ENCODE measurements at regions not wholly inside any gene's neighbourhood (a gene's known extent, or its start where the extent isn't known, plus 50 kb on each side); places are given as distances from the start of the nearest gene placed in this dataset.

- TF ChIP-seq HDGF (IDR thresholded peaks at IDR 0.05; ENCODE audit: borderline replicate concordance) (no peak), FOXK2 (IDR thresholded peaks at IDR 0.05) (no peak), SP1 (IDR thresholded peaks at IDR 0.05) (no peak), ARNT (IDR thresholded peaks at IDR 0.05) (no peak), NFRKB (IDR thresholded peaks at IDR 0.05) (no peak)
These were observed 130.1 kb downstream of the ADAMTS1 start for GRCh38 chr21:26715116-26715515.
